K562 (cell line): ENCODE measurements at regions not wholly inside any gene's neighbourhood (a gene's known extent, or its start where the extent isn't known, plus 50 kb on each side); places are given as distances from the start of the nearest gene placed in this dataset.

Experiments used
- ATAC-seq: fragments of 200-7000 bp; cut with Tn5 transposase; 3 replicates; pipeline ENCODE4 v1.9.1; 2020; ENCODE audit warnings: moderate library complexity
- BruUV-seq: library from RNA; stranded (reverse); fragments of 400-500 nt; replicated peaks from 2 replicates; lab custom pipeline; 2021; lab: Mats Ljungman, UMichigan
- CTCF ChIA-PET: fragments of 300-600 bp; formaldehyde crosslinking; extraction: SDS; loops from one replicate; lab custom pipeline; 2021; ENCODE audit warnings: low intra/inter-chr PET ratio; lab: Yijun Ruan, JAX
- POLR2A ChIA-PET: fragments of 300-600, 350-650 bp; sonication (Branson Sonifier 250); formaldehyde crosslinking; extraction: SDS; loops from one replicate; lab custom pipeline; 2021; ENCODE audit warnings: antibody characterized with exemption, inconsistent platforms; lab: Yijun Ruan, JAX
- DNase-seq, 4 experiments: peaks; one replicate each; pipeline versions ENCODE4 v3.0.0 to v3.0.0-alpha.2; 2011 to 2018; ENCODE audit warnings: low spot score in 3 of 4, mixed read lengths in 3 of 4; ENCODE audit errors: extremely low read depth in 1 of 4
- FAIRE-seq: peaks from 2 replicates; lab custom pipeline; 2011; peaks lifted over from hg19 to GRCh38; lab: Jason Lieb, UNC
- H2AFZ ChIP-seq: 2 replicates; pipeline ENCODE4 v1.6.0; 2011; ENCODE audit warnings: low read depth, low read length, control low read depth, inconsistent platforms
- H3K27ac ChIP-seq: fragments of 200-600 bp; 3 replicates; pipeline ENCODE4 v1.8.0; 2011; ENCODE audit warnings: low read depth, mild to moderate bottlenecking, control low read depth, inconsistent platforms, low read length, moderate library complexity, mixed read lengths; ENCODE audit errors: extremely low read depth
- H3K27me3 ChIP-seq, 2 experiments: fragments of 300-600 bp in 1 of 2; 2 replicates in 1 of 2; 3 replicates in 1 of 2; pipeline versions ENCODE4 v1.6.0 to v1.8.0; 2011; ENCODE audit warnings: inconsistent platforms in 2 of 2, low read length in 2 of 2, mild to moderate bottlenecking in 1 of 2, mixed read lengths in 1 of 2, moderate library complexity in 1 of 2; ENCODE audit not compliant: control insufficient read depth in 2 of 2, insufficient read depth in 2 of 2
- H3K36me3 ChIP-seq: fragments of 300-600 bp; 3 replicates; pipeline ENCODE4 v1.8.0; 2011; ENCODE audit warnings: mild to moderate bottlenecking, low read length, inconsistent platforms; ENCODE audit not compliant: control insufficient read depth, insufficient read depth
- H3K4me1 ChIP-seq, 2 experiments: fragments of 200-600 bp in 1 of 2; replicated peaks in 1 of 2; 2 replicates in 1 of 2; 3 replicates in 1 of 2; pipeline versions ENCODE4 v1.5.1 to v1.8.0; 2011; ENCODE audit warnings: inconsistent platforms in 2 of 2, low read length in 2 of 2, mild to moderate bottlenecking in 1 of 2, mixed read lengths in 1 of 2, moderate library complexity in 1 of 2; ENCODE audit not compliant: control insufficient read depth in 2 of 2, insufficient read depth in 2 of 2
- H3K4me2 ChIP-seq: 2 replicates; pipeline ENCODE4 v1.6.1; 2011; ENCODE audit warnings: low read length, control low read depth, inconsistent platforms, mixed read lengths; ENCODE audit not compliant: insufficient read depth
- H3K4me3 ChIP-seq: fragments of 200-600 bp; sonication (generic), shearing (Covaris generic); 2 replicates; pipeline ENCODE4 v1.5.1; 2016; ENCODE audit warnings: control low read depth, inconsistent platforms
- H3K79me2 ChIP-seq: fragments of 200-600 bp; 3 replicates; pipeline ENCODE4 v1.8.0; 2011; ENCODE audit warnings: low read length, inconsistent platforms; ENCODE audit not compliant: control insufficient read depth, insufficient read depth
- H3K9ac ChIP-seq, 2 experiments: 2 replicates each; pipeline versions ENCODE4 v1.6.0 to v1.6.1; 2011; ENCODE audit warnings: low read depth in 2 of 2, low read length in 2 of 2, control low read depth in 1 of 2, inconsistent platforms in 1 of 2, mild to moderate bottlenecking in 1 of 2, mixed read lengths in 1 of 2; ENCODE audit not compliant: insufficient read depth in 1 of 2
- H3K9me1 ChIP-seq: one replicate; pipeline ENCODE4 v1.6.0; 2011; ENCODE audit warnings: inconsistent platforms, mild to moderate bottlenecking, low read length, moderate library complexity; ENCODE audit not compliant: control insufficient read depth, insufficient read depth
- H3K9me3 ChIP-seq: replicated peaks from 2 replicates; pipeline ENCODE4 v1.5.1; 2011; ENCODE audit warnings: low read depth, low read length, inconsistent platforms; ENCODE audit not compliant: control insufficient read depth, insufficient read depth
- H4K20me1 ChIP-seq: replicated peaks from 2 replicates; pipeline ENCODE4 v1.6.1; 2011; ENCODE audit warnings: low read length, inconsistent platforms, mixed read lengths; ENCODE audit not compliant: control insufficient read depth, insufficient read depth
- ADNP ChIP-seq: fragments of 200-800 bp; sonication (Bioruptor generic); IDR thresholded peaks from 2 replicates; pipeline ENCODE4 v1.6.1; 2016; ENCODE audit warnings: missing genetic modification characterization, missing compliant biosample characterization
- CAMTA2 ChIP-seq: fragments of 250-450 bp; sonication (Bioruptor Pico); conservative IDR thresholded peaks from 2 replicates; pipeline ENCODE4 v1.5.1; 2022
- GATAD2B ChIP-seq: fragments of 450-650 bp; IDR thresholded peaks from 2 replicates; pipeline ENCODE4 v1.6.1; 2017; ENCODE audit warnings: mild to moderate bottlenecking, borderline replicate concordance
- HNRNPK ChIP-seq: fragments of 200-400 bp; formaldehyde crosslinking; IDR thresholded peaks from one replicate; pipeline ENCODE4 v1.6.1; 2018; ENCODE audit warnings: mild to moderate bottlenecking, low read depth, low read length; ENCODE audit not compliant: poor library complexity, severe bottlenecking
- KLF16 ChIP-seq: IDR thresholded peaks from 2 replicates; pipeline ENCODE4 v1.6.1; 2016; ENCODE audit warnings: antibody characterized with exemption
- PRDM10 ChIP-seq: fragments of 450-650 bp; IDR thresholded peaks from 2 replicates; pipeline ENCODE4 v1.6.1; 2018; ENCODE audit not compliant: partially characterized antibody
- RBM39 ChIP-seq: fragments of 200-400 bp; formaldehyde crosslinking; optimal IDR thresholded peaks from 2 replicates; pipeline ENCODE3; 2018; ENCODE audit warnings: low read depth, low read length
- SAP30 ChIP-seq: fragments of 200-600 bp; sonication (generic); IDR thresholded peaks from 2 replicates; pipeline ENCODE4 v1.6.1; 2012; ENCODE audit warnings: borderline replicate concordance, low read depth, mild to moderate bottlenecking, moderate library complexity, low read length, control low read depth, inconsistent platforms; ENCODE audit not compliant: insufficient read depth, poor library complexity, severe bottlenecking
- TCF15 ChIP-seq: fragments of 250-450 bp; sonication (Bioruptor Pico); IDR thresholded peaks from 2 replicates; pipeline ENCODE4 v1.8.0; 2022; ENCODE audit warnings: moderate library complexity, mild to moderate bottlenecking, inconsistent platforms
- TSC22D4 ChIP-seq: fragments of 450-650 bp; IDR thresholded peaks from 2 replicates; pipeline ENCODE4 v1.6.1; 2016; ENCODE audit warnings: missing genetic modification characterization, missing biosample characterization, control low read depth
- ZFP91 ChIP-seq: sonication (generic); formaldehyde crosslinking; IDR thresholded peaks from 2 replicates; pipeline ENCODE4 v1.8.0; 2022; ENCODE audit warnings: mild to moderate bottlenecking, missing genetic modification reagents
- ZNF12 ChIP-seq: sonication (generic); formaldehyde crosslinking; IDR thresholded peaks from 2 replicates; pipeline ENCODE4 v1.4.0; 2020; ENCODE audit warnings: mild to moderate bottlenecking, missing genetic modification reagents
- ZNF224 ChIP-seq: sonication (generic); formaldehyde crosslinking; IDR thresholded peaks from 2 replicates; pipeline ENCODE4 v1.8.0; 2022; ENCODE audit warnings: mild to moderate bottlenecking, missing genetic modification reagents
- ZNF583 ChIP-seq: fragments of 250-450 bp; sonication (Bioruptor Pico); IDR thresholded peaks from 2 replicates; pipeline ENCODE4 v1.4.0; 2020
- WGBS: fragments of 100-300 bp; shearing (Covaris generic); methylation state at CpG from one replicate; pipeline ENCODE4 v1.1.6; 2016; ENCODE audit warnings: low coverage, mixed read lengths; ENCODE audit not compliant: insufficient coverage; ENCODE audit errors: missing lambda C conversion rate; 5-methylcytosine and 5-hydroxymethylcytosine counted together
- in situ Hi-C: fragments of 300-500 bp; cut with MboI; formaldehyde crosslinking; loops from 4 replicates; pipeline ENCODE4 v1.15.0; 2018; ENCODE audit warnings: inconsistent platforms, mixed read lengths
- intact Hi-C: fragments of 100-400 bp; cut with micrococcal nuclease; formaldehyde crosslinking; loops from 2 replicates; pipeline ENCODE4 v1.14.2; 2022

- TF ChIP-seq TCF15 (CRISPR knock-in tag) (no peak), ZNF224 (CRISPR knock-in tag) (no peak), ZNF583 (CRISPR knock-in tag) (no peak), ZFP91 (CRISPR knock-in tag) (no peak), PRDM10 (no peak)
Observed at GRCh38 chr2:116061023-116061422, 1618.6 kb downstream of the DPP10 start (continued).

GRCh38 chr2:116073731-116074130 is 1631.3 kb downstream of the DPP10 start:
- Histone ChIP-seq H3K9me1 (no peaks in the 10 kb centered on the region), H3K79me2 (no peaks in the 10 kb centered on the region), H3K36me3 (no peaks in the 10 kb centered on the region), H3K27ac (no peak overlapping the region), H3K4me2 (no peak overlapping the region), H3K4me1 (no peaks in the 10 kb centered on the region; a peak in 1 of 5 replicates), H3K9me3 (no peaks in the 10 kb centered on the region), H3K9ac (no peak overlapping the region), H3K4me3 (no peak overlapping the region), H4K20me1 (no peaks in the 10 kb centered on the region), H3K27me3 (no peaks in the 10 kb centered on the region), H2AFZ (no peak overlapping the region)
- BruUV-seq: no TSS peak
- in situ Hi-C loops: no loop called here
- TF ChIP-seq RBM39 (no peak), CAMTA2 (CRISPR knock-in tag) (no peak), SAP30 (no peak), HNRNPK (no peak), TSC22D4 (tag) (no peak), ZNF12 (no peak), KLF16 (no peak), ADNP (tag) (no peak), GATAD2B (no peak)
- CTCF ChIA-PET: no interaction called here
- DNase-seq (no peak), FAIRE-seq (no peak), ATAC-seq (no peak)
- POLR2A ChIA-PET: no interaction called here
- 0% methylated on average over 2 of the region's 2 CpGs for WGBS
- intact Hi-C loops: no loop called here
